BLaER1 treated with 17β-estradiol and CSF1 and Interleukin-3, amounts not matched to agents 10 nM and 100 nM (cell line): ENCODE measurements at regions not wholly inside any gene's neighbourhood (a gene's known extent, or its start where the extent isn't known, plus 50 kb on each side); places are given as distances from the start of the nearest gene placed in this dataset.

ENCODE experiments used
- H3K27ac ChIP-seq, 11 experiments: shearing (Covaris generic); formaldehyde crosslinking; 2 replicates each; pipeline ENCODE4 v1.8.1; 2022
- H3K27me3 ChIP-seq, 11 experiments: shearing (Covaris generic); formaldehyde crosslinking; 2 replicates each; pipeline ENCODE4 v1.8.1; 2022
- H3K36me3 ChIP-seq, 11 experiments: shearing (Covaris generic); formaldehyde crosslinking; 2 replicates each; pipeline ENCODE4 v1.8.1; 2022
- H3K4me1 ChIP-seq, 10 experiments: shearing (Covaris generic); formaldehyde crosslinking; 2 replicates each; pipeline ENCODE4 v1.8.1; 2022
- H3K4me2 ChIP-seq, 11 experiments: shearing (Covaris generic); formaldehyde crosslinking; 2 replicates each; pipeline ENCODE4 v1.8.1; 2022
- H3K4me3 ChIP-seq, 10 experiments: shearing (Covaris generic); formaldehyde crosslinking; 2 replicates each; pipeline ENCODE4 v1.8.1; 2022
- H3K9ac ChIP-seq, 11 experiments: shearing (Covaris generic); formaldehyde crosslinking; 2 replicates each; pipeline ENCODE4 v1.8.1; 2022
- H3K9me3 ChIP-seq, 11 experiments: shearing (Covaris generic); formaldehyde crosslinking; replicated peaks in 1 of 11; 2 replicates each; pipeline ENCODE4 v1.8.1; 2022
- H4K20me1 ChIP-seq, 11 experiments: shearing (Covaris generic); formaldehyde crosslinking; 2 replicates each; pipeline ENCODE4 v1.8.1; 2022
- Cebpa-rat ChIP-seq, 11 experiments: shearing (Covaris generic); IDR thresholded peaks; 2 replicates each; pipeline ENCODE4 v1.8.1; 2022

DNA sequence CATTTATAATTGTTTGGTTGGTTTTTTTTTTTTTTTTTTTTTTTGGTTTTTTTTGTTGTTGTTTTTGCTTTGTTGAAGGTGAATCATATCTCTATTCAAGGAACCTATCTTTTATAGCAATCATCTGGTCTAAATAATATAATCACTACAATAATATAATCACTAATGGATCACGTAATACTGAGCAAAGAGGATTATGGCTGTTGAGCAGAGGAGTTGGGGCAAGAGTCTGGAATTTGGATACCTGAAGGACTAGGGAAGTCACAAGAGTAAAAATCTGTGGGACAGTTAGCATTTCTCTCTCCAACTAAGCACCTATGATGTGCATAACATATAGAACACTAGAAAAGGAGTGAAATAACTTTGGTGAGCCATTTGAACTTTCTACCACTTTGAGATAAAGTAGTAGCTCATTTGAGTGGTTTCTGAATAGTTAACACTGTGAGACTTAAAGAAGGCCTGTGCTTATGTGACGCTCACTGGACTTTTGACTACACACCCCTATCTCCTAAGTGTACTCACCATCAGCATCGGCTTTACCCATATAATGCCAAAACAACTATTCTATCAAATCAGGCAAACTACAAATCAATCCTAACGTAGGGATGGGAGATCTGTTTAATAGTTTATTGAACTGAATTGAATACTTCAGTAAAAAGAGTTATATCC, 564.9 kb upstream of the TUSC1 start:
- Histone ChIP-seq H3K9me3 (no peaks in the 10 kb centered on the region), H4K20me1 (no peaks in the 10 kb centered on the region), H3K36me3 (no peaks in the 10 kb centered on the region), H3K9ac (no peak overlapping the region), H3K4me2 (no peak overlapping the region), H3K27me3 (no peaks in the 10 kb centered on the region), H3K27ac (no peak overlapping the region), H3K4me3 (no peak overlapping the region), H3K4me1 (no peaks in the 10 kb centered on the region)
- no peak for TF ChIP-seq Cebpa-rat (IDR thresholded peaks at IDR 0.05)

DNA sequence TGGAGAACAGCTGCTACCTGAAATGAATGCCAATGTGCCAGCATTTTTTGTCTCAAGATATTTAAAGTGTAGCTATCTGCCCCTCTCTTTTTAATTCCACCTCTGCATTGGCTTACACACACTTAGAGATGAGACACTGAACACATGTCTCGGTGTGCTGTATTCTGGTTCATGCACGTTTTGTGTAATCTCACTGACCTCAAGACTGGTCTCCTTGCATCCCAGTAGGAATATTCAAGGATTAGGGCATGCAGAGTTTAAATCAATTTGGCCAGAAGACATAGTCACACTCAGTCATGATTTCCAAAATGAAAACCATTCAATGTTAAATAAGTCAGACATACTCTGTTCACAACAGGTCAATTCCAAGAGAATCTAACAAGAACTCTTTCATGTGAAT, 561.8 kb upstream of the TUSC1 start:
- Histone ChIP-seq H3K4me1 (peaks cover 0 to 5% (median 0%) of the 10 kb centered on the region in 10 experiments; a peak in 6 of 20 replicates), H3K27me3 (no peaks in the 10 kb centered on the region), H4K20me1 (no peaks in the 10 kb centered on the region), H3K4me2 (no peak overlapping the region), H3K9ac (no peak overlapping the region), H3K4me3 (no peak overlapping the region), H3K27ac (no peak overlapping the region), H3K9me3 (no peaks in the 10 kb centered on the region), H3K36me3 (no peaks in the 10 kb centered on the region)
- no peak for TF ChIP-seq Cebpa-rat (IDR thresholded peaks at IDR 0.05)

DNA sequence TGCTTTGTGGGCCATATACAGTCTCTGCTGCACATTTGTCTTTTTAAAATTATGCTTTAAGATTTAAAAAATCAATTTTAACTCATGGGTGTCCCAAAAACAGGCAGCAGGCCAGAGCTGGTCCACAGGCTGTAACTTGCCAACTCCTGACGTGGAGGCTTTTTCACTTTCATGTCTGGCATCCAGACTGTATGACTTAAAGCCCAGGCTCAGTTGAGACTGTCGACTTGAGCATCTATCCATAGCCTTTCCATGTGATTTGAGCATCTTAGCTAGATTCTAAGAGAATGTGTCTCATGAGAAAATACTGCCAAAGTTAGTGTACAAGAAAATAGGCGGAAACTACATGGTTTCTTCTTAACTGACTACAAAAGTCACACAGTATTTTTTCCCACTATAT, 559.0 kb upstream of the TUSC1 start:
- Histone ChIP-seq H3K4me3 (no peak overlapping the region), H3K27ac (no peak overlapping the region), H3K4me2 (no peak overlapping the region), H3K9ac (no peak overlapping the region), H3K27me3 (no peaks in the 10 kb centered on the region), H3K9me3 (no peaks in the 10 kb centered on the region), H4K20me1 (no peaks in the 10 kb centered on the region), H3K36me3 (no peaks in the 10 kb centered on the region), H3K4me1 (peaks cover 0 to 20% (median 0%) of the 10 kb centered on the region in 10 experiments; a peak in 7 of 20 replicates)
- no peak for TF ChIP-seq Cebpa-rat (IDR thresholded peaks at IDR 0.05)

DNA sequence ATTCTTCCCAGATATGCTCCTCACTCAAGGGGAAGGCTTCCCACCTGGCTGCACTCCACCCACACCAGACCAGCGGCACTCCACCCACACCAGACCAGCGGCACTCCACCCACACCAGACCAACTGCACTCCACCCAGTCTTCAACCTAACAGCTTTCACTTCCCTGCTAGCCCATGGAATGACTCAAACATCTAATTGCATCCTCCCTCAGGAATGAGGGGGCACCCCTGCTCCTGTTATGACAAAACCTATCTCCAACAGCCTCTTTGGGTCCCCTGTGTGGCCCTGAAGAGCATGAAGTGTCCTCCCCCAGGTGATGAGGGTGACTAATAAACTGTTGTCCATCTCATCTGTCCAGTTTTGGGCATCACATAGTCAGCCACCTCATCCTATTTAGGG, 556.6 kb upstream of the TUSC1 start:
- TF ChIP-seq Cebpa-rat (IDR thresholded peaks at IDR 0.05) = no peak
- no peak overlapping the region for H3K4me3 ChIP-seq

DNA sequence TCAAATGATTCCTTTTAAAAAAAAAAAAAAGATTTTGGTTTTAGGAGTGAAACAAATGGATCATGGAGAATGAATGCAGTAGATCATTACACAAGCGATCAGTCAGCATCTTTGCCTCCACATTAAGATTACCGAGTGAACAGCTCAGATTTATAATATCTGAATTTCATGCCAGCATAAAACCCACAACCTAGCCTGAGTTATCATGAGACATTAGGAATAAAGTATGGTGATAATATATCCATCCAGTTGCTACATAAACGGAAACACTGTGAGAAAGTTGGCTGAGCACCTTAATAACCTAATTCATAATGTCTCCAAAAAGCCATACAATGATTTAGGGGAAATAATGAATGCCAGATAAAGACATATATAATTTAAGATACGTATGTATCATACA, 553.1 kb upstream of the TUSC1 start:
- no peaks in the 10 kb centered on the region for H3K36me3 ChIP-seq
- H3K4me3 ChIP-seq = no peak overlapping the region
- TF ChIP-seq Cebpa-rat (IDR thresholded peaks at IDR 0.05) = no peak
- H4K20me1 ChIP-seq = no peaks in the 10 kb centered on the region
- no peak overlapping the region for H3K9ac ChIP-seq
- H3K4me2 ChIP-seq = no peak overlapping the region
- H3K27ac ChIP-seq = no peak overlapping the region
- no peaks in the 10 kb centered on the region for H3K27me3 ChIP-seq
- H3K9me3 ChIP-seq = no peaks in the 10 kb centered on the region
- H3K4me1 ChIP-seq = peaks cover 0 to 20% (median 0%) of the 10 kb centered on the region in 10 experiments; a peak in 7 of 20 replicates

More for the DNA sequence above, 556.6 kb upstream of the TUSC1 start:
- H3K36me3 ChIP-seq = no peaks in the 10 kb centered on the region
- H3K9ac ChIP-seq = no peak overlapping the region
- no peaks in the 10 kb centered on the region for H3K9me3 ChIP-seq
- H4K20me1 ChIP-seq = no peaks in the 10 kb centered on the region
- no peaks in the 10 kb centered on the region for H3K27me3 ChIP-seq
- H3K27ac ChIP-seq = no peak overlapping the region
- H3K4me1 ChIP-seq = peaks cover 0 to 20% (median 0%) of the 10 kb centered on the region in 10 experiments; a peak in 7 of 20 replicates
- peak overlapping the region in 3 of 11 experiments; percentile 38 to 52 (median 42); a peak in 6 of 22 replicates for H3K4me2 ChIP-seq

DNA sequence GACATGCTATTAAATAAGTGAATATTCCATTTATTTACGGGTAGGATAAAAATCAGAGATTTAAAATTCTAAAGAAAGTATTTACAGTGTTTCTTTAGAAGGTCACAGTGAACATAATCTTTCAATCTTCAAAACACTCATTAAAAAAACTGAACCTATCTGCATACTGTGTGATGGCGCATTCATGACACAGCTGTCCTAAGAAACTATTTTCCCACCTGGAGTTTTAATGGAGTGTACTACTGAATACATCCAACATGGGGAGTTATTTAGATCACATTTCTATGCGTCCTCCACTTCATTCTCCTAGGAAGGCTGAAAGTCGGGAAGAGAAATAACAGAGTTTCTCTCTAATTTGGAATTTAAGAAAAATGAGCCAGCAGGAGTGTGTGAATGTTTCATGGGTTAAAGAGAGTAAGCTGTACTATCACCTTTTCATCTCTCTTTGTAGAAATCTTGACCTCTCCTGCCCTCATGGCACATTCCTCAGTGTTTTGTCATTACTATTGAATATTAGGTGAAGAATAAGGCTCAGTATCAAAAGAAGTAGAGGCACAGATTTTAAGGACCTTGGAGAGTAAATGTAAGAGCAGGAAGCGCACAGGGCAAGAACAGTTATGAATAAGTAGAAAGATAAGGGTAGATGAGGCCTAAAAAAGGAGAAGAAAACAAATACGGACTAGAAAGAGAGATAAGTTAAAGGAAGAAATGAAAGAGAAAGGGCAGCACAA, 551.2 kb upstream of the TUSC1 start:
- H3K27me3 ChIP-seq = no peaks in the 10 kb centered on the region
- H3K27ac ChIP-seq = no peak overlapping the region
- H3K36me3 ChIP-seq = no peaks in the 10 kb centered on the region
- no peak overlapping the region for H3K4me2 ChIP-seq
- no peaks in the 10 kb centered on the region for H3K9me3 ChIP-seq
- H4K20me1 ChIP-seq = no peaks in the 10 kb centered on the region
- peaks cover 0 to 10% (median 0%) of the 10 kb centered on the region in 10 experiments; a peak in 6 of 20 replicates for H3K4me1 ChIP-seq
- H3K4me3 ChIP-seq = no peak overlapping the region
- TF ChIP-seq Cebpa-rat (IDR thresholded peaks at IDR 0.05) = no peak
- H3K9ac ChIP-seq = no peak overlapping the region

DNA sequence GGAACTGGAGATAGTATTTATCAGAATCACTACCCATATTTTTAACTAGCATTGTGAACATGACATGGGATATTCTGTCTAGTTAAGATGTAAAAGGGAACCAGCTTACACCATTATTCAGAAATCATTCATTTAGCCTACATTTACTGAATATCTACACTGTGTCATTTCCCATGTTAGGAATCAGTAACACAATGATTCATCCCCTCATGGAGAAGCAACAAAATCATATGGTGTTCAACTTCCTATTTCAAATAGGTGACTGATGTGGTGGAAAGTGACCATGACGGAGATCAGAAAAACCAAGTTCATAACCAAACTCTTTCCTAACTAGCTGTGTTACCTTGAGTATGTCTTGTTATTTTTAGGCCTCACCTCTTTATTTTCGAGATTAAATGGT, 550.0 kb upstream of the TUSC1 start:
- Histone ChIP-seq H3K9me3 (no peaks in the 10 kb centered on the region), H3K27me3 (no peaks in the 10 kb centered on the region), H4K20me1 (no peaks in the 10 kb centered on the region), H3K4me1 (0 out of 20 replicates have a peak, but pooled peaks cover 0 to 7% (median 0%) of the 10 kb centered on the region in 10 experiments), H3K9ac (no peak overlapping the region), H3K36me3 (no peaks in the 10 kb centered on the region), H3K4me3 (no peak overlapping the region), H3K4me2 (peak overlapping the region in 1 of 11 experiments; percentile 24; a peak in 1 of 22 replicates), H3K27ac (no peak overlapping the region)
- no peak for TF ChIP-seq Cebpa-rat (IDR thresholded peaks at IDR 0.05)

DNA sequence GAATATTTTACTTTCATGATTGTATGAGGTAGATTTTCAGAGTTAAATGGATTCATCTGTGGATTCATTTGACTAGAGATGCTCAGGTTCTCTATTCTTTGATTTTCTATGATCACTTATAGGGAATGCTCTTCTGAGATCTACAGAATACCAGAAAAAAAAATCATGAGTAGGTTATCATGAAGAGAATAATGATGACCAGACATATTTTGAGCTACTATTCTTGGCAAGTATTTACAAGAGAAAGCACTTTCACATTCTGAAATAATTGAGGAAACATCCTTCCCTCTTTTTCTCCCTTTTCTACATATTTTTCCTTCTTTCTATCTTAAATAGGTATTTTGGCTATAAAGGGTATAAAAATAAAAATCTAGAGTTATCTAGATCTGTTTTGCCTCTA, 543.0 kb upstream of the TUSC1 start:
- Histone ChIP-seq H3K4me1 (peaks cover 0 to 34% (median 0%) of the 10 kb centered on the region in 10 experiments; a peak in 6 of 20 replicates), H3K9ac (no peak overlapping the region), H3K4me2 (peak overlapping the region in 1 of 11 experiments; percentile 13; a peak in 2 of 22 replicates), H3K27ac (no peak overlapping the region), H4K20me1 (no peaks in the 10 kb centered on the region), H3K36me3 (no peaks in the 10 kb centered on the region), H3K9me3 (peaks cover 0 to 3% (median 0%) of the 10 kb centered on the region in 11 experiments; a peak in 3 of 22 replicates), H3K27me3 (no peaks in the 10 kb centered on the region), H3K4me3 (no peak overlapping the region)
- TF ChIP-seq Cebpa-rat (IDR thresholded peaks at IDR 0.05) = no peak

DNA sequence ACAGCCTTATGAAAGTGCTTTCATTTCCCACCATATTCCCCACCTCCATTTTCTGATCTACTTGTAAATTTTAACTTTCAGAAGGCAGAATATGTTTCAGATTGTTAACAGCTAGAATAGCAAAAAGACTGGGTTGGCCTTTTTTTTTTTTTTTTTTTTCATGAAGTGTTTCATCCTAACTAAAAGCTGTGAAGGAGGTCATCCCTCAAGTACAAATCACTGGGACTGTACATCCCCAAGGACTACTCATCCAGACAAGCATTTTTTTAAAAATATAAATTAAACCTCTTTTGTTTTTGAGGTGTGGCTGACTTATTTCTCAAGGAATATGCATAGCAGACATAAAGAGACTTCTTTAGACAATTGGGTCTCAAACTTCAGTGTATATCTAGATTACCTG, 542.1 kb upstream of the TUSC1 start:
- Histone ChIP-seq H3K4me1 (peaks cover 0 to 34% (median 0%) of the 10 kb centered on the region in 10 experiments; a peak in 6 of 20 replicates), H3K4me2 (no peak overlapping the region), H3K9me3 (peaks cover 0 to 12% (median 7%) of the 10 kb centered on the region in 11 experiments; a peak in 17 of 22 replicates), H3K27me3 (no peaks in the 10 kb centered on the region), H3K4me3 (no peak overlapping the region), H3K36me3 (no peaks in the 10 kb centered on the region), H3K9ac (no peak overlapping the region), H4K20me1 (no peaks in the 10 kb centered on the region), H3K27ac (no peak overlapping the region)
- no peak for TF ChIP-seq Cebpa-rat (IDR thresholded peaks at IDR 0.05)
